Limb (tissue), 2 donors: ENCODE measurements at regions not wholly inside any gene's neighbourhood (a gene's known extent, or its start where the extent isn't known, plus 50 kb on each side); places are given as distances from the start of the nearest gene placed in this dataset.

Experiments used
- DNase-seq, 2 donors: peaks; one replicate each; pipeline ENCODE4 v3.0.0-alpha.2; 2016; ENCODE audit errors: extremely low spot score in 2 of 2

DNA sequence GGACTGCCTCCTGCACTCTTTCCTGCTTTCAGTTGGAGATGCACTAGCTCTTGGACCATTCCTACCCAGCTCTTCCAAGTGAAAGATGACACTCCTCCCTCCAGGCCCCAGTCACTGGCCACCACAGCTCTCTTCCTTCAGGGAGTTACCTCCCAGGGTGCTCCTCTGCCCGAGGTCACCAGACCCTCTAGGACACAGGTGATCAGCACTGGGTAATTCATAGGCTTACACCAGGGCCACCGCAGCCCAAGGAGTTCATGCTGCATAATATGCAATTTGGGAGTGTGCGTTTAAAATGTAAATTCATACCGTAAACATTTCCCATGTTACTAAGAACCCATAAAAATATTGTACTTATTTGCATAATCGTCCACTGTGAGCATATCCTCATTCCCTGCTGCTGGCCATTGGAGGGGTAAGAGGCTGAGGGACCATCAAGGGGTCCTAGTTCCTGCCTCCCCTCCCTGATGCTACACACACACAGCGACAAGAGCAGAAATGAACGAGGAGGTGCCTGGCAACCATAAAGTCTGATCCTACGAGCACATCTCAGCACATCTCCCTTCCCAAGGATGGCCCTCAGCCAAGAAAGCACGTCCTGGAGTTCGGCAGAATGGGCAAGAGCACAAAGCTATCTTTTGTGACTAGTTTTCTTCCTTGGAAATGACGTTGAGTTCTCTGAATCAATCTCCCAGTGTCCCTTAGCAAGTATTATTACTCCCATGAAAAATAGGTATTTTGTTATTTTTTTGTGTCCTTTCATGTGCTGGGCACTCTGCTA is 222.9 kb upstream of the RAB4A start:
- DNase-seq, result no peak

DNA sequence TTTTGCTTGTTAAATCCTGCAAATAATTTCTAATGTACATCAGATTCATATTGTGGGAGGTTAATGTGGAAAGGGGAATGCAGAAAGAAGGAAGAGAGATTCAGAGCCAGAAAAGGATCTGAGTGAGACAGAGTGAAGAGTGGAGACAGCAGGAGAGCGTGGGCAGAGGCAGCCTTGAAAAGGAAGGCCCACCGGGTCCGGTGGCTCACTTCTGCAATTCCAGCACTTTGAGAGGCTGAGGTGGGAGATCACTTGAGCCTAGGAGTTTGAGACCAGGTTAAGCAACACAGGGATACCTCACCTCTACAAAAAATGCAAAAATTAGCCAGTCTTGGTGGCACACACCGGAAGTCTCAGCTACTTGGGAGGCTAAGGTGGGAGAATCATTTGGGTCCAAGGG is 222.0 kb upstream of the RAB4A start:
- no peak for DNase-seq

DNA sequence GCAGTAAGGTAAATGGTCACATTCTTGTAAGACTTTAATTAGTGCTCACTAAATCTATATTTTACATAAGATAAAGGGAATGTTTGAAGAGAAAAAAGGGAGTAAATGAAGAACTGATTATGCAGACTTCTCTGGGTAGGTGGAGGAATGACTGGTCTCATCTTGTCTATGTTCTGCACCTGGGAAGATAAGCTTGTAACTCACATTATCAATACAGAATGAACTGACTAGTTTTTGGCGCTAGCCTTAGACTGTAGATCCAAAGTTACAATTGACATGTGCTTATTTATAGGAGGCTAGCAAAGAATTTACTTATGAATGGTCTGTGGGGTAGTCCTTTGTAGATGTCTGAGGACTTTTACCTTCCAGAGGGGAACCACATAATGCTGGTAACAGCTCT is 214.9 kb upstream of the RAB4A start:
- DNase-seq, result no peak

DNA sequence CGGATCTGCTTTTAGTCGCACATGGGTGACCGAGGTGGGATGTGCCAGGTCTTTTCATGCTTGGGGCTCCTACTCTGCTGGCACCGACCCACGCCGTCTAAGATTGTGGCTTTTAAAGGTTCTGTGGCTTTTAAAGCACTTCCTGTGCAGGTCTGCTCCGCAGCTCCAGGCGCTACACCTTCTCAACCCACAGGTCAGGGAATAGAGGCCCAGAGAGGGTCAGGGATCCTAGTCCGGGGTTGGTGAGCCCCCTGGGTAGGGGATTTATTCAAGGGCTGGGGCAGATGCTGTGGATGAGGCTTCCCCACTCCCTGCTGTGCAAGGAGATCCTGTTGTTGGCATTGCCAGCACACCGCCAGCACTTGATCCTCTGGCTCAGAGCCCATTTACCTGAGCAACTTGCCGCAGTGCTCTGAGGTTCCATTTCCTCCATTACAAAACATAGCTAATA is 212.8 kb upstream of the RAB4A start:
- no peak for DNase-seq

DNA sequence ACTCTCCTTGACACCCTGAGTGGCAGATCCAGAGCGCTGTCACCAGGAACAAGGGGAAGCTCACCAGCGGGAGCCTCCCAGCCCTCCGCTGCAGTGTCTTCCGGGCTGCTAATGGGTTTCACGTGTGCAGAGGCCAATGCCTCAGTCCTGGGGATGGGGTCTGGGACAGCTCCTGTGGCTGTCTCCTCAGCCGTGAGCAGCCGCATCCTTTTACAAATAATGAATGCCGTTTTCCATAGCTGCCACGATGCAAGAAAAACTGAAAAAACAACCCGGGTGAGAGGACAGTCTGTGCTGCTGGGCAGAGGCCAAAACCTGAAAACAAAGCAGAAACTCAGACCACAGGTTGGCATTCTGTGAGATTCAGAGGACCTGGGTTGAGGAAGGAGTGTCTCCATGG is 212.2 kb upstream of the RAB4A start:
- DNase-seq, result peak in 1 of 2 donors; percentile 47

DNA sequence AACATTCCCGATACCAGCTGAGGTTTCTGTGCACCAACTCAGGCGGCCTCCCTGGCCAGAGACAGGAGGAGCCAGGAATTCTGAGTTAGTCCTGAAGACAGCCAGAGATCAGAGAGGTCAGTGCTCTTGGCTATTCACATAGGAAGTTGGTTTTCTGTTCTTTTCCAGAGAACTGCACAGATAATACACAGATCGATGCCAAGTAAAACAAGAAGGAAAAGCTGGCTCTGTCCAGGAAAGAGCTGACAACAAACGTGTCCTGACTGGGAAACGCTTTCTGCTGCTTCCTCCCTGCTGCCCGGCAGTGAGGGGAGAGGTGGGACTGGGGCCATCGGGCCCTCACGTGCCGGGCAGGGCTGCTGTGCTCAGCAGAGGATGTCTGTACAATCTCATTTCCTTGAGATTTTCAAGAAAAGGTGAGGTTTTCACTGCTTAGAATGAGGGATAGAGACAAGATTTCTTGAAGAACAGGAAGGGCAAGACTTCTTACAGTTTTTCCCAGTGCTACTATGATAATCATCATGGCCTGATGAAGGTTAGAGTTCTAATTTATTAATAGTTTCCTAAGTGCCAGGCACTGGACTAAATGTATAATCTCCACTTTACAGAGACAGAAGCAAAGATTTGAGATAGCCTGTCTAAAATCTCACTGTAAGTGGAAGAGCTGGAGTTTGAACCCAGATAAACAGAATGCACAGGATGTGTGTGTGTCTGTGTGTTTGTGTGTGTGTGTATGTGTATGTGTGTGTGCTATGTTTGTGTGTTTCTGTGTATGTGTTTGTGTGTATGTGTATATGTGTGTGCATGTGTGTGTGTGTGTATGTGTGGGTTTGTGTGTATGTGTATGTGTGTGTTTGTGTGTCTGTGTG is 211.0 kb upstream of the RAB4A start:
- peak; percentile 39 to 46 for DNase-seq

DNA sequence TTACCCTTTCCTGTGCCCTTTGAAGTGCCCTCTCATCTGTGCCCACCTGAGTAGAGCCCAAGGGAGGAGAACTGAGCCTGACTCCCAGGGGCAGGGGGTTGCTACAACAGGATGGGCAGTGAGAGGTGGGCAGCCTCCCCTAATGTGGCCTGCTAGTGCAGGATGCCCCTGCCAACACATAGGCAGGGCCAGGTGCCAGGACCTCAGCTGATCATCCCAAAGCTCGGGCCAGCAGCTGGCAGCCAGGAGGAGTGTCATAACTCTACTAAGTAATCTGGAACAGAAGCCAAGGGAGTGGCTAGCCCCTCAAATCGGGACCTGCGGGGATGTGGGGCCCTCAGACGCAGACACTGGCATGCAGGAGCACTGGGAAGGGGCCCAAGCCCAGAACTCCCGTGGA is 208.8 kb upstream of the RAB4A start:
- no peak for DNase-seq

DNA sequence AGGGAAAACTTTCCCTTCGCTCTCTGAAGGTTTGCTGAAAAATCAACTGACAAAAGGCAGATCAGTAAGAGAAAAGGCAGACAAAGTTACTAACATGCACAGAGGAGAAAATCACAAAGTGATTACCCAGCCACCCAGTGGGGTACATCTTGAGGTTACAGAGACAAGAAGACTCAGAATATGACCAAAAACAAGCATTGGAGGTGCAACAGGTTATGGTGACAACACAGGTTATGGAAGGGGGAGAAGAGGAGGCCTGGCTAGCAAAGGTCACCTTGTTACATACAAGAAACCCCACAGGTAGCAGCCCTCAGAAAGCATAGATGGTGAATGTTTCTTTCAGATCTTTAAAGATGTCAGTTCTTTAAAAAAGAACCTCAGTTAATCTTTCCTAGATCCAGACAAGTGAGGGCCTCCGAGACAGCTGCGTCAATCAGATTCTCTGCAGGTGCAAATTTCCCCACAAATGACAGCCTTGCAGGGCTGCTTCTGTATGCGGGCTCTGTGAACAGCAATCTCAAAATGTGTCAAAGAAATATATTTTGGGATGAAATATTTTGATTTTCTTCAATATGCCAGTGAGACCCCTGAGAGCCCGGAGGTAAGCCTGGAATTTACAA is 207.6 kb upstream of the RAB4A start:
- DNase-seq, result no peak

DNA sequence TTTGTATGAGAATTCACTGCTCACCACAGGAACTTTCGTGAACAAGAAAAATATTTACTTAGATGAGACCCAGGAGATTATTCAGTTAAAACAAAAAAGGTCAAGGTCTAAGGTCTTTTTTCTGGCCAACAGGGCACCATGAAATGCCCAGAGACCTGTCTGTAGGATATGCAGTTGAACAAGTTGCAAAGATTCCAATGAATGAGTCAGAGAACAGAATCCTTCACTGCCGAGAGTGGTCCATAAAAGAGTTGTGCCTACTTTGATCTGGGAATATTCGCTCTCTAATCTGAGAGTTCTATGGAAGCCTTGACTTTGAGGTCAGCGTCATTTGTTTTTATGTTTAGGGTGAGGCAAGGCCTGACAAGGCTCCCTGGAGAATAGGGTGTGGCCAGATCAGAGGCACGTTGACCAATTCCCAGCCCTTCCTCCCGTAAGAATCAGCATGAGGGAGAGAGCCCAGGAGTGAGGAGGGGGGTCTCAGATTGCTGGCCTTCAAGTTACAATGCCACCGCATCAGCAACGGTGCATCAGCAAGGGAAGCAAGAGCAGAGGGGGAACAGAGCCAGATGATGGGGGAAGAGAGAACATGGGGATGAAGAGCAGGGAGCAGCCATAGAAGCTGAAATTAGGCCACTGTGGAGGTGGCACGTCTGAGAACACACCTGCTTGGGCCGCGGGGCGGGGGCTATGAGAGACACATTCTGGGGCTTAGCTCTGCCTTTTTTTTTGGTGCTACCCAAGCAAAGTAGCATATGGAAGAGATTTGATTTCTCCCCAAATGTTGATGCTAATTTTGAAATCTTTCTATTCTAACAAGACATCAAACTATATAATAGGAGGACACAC is 206.4 kb upstream of the RAB4A start:
- no peak for DNase-seq

DNA sequence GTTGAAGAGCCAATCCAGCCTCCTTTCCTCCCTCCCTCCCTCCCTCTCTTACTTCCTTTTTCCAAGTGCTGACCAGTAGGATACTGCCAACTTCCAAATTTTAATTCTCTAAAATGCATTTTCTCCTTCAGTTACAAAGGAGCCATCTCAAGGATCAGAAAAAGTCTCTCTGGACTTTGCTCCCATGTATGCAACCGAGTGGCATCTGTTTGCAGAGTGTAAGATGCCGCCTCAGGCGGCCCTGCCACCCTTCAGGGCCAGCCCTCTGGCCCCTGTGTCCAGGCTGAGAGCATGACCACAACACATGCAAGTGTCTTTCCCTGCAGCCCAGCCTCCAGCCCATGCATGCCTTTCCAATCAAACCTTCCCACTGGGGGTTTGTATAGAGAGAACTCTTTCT is 205.3 kb upstream of the RAB4A start:
- DNase-seq, result no peak

DNA sequence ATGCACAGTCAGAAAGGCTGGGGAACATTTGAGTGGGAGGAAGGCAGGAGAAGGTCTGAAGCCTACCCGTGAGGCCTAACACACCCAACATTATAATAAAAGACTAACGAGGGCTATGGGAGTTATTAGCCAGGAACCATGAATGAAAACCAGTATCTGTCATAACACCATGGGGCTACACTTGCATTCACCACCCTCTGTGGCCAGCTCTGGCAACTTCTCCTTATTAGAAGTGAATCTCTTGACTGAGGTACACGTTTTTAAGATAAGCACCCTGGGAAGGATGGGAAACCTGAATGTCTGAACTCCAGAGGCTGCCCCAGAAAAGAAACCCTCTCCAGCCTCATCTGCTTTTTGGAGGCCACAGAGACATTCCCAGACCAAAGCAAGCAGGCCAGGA is 204.3 kb upstream of the RAB4A start:
- DNase-seq, result no peak

DNA sequence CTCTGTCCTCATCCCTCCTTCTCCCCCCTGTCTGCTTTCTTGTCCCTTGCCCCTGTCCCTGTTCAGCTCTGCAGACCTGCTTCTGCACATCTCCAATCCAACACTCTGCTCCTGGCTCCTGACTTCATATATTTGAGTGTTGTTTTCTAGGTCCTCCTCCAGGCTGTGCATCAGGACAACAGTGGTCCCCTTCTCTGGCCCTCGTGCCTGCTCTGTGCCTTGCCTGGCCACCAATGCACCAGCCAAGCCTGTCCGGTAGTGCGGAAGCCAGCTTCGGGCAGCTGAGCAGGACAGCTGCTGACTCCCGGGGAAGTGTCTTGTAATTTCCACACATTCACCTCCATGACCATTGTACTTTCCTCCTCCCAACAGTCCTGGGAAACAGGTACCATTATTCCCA is 203.4 kb upstream of the RAB4A start:
- no peak for DNase-seq

DNA sequence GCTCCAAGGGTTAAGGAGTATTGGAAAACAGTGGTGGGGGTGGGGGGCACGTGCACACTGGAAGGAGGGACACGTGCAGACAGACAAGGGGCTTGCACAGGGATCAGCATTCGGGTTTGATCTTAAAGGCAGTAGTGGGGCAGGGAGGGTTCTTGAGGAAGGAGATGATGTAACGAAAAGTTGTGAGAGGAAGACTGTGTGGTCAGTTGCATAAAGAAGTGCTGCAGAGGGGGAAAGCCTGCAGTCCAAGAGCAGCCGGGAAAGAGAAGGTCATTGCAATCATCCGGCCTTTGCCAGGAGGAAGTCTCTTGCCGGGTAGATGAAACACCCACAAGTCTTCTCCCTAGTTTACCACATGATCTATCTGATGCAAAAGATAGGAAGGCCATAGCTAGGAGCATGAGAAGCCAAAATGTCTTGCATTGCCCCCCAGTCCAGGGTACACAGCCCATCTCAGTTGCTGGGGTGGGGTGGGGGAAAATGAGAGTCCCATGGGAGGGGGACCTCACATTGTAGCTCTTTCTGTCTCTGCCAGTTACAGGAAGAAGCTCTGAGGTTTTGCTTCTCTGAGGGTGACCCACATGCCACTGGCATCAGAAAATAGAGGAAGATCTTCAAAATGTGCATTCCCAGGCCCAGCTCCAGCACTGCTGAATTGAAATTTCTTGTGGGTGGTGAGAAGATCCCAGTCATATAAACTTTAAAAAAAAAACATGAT is 202.5 kb upstream of the RAB4A start:
- no peak for DNase-seq

DNA sequence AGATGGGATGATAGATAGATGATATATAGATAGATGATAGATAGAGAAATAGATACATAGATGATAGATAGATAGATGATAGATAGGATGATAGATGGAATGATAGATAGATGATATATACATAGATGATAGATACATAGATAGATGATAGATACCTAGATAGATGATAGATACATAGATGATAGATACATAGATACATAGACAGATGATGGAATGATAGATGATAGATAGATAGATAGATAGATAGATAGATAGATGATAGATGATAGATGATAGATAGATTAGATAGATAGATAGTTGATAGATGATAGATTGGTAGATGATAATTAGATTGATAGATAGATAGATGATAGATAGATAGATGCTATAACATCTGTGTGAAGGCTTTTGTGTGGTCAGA is 201.7 kb upstream of the RAB4A start:
- no peak for DNase-seq

DNA sequence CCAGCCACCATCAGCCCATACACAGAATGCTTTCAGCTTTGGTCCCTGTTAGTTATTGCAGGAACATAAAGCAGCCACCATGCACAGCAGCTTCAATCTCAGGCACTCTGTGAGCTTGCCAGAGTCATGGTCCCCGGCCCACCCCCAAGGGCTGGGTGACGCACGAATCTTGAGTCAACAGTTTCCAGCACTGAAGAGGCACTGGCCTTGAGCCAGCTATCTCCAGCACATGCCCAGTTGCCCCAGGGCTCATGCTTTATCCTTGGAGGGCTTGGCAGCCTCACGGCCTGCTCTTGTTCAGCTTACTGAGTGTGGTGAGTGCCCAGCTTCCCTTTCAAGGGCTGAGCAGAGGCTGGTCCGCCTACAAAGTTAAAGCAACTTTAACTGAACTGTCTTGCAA is 200.7 kb upstream of the RAB4A start:
- DNase-seq, result no peak

DNA sequence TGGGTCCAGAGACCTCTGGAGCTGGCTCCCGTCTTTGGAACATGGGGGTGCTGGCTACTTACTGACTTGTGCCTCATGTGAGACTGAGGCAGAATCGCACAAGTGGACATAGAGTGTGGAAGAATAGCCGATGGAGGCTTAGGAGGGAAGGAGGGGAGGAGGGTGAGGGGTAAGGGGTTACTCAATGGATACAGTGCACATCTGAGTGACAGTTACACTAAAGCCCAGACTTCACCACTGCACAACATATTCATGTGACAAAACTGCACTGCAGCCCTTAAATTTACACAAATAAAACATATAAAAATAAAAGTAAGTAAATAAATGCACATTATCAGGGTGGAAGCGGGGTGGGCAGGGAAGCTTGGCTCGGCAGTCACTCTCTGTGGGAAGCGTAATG is 197.7 kb upstream of the RAB4A start:
- DNase-seq, result no peak

DNA sequence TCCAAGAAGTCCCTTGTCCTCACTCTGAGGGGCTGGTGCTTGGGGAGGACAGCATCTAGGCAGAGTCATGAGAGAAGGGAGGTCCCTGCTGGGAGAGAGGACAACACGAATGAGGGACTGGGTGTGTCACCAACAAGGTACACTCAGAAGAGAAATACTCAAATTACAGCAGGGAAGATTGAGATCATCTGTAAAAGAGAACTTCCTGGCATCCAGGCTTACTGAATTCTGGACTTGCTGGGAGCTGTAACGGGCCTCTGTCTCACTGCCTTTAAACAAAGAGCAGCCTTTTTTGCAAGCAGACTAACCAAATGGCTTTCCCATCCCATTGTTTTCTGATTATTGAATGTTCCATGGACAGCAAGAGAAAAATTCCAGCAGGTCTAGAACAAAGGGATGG is 195.7 kb upstream of the RAB4A start:
- no peak for DNase-seq

DNA sequence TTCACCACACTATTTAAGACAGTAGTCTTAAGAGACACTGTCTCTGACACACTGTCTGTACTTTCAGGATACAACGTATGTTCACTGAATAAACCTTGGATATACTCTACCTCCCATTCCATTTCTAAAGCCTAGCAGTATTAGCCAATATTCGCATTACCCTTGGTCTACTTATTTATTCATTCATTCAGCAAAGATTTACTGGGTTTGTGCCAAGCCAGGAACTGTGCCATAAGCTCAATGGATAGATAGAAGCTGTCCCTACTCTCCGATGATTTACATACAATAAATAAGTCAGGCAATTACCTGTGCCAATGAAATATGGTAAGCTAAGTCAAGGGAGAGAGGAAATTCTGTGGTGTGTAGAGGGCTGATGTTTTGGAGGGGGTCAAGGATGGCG is 195.2 kb upstream of the RAB4A start:
- DNase-seq, result no peak

DNA sequence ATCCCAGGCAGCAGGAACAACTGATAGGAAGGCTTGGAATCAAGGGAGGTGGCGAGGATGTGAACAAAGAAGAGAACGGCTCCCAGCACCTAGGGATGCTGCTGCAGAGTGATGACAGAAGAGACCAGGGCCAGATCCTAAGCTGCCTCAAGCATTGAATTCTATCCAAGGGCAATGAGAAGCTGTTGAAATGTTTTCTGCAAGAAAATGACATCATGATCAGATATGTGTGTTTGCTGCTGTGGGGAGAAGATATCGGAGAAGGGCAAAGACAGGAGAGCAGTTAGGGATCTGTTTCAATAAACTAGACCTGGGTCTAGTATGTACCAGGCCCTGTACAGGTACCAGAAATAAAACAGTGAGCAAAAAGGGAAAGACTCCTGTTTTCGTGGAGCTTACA is 194.7 kb upstream of the RAB4A start:
- DNase-seq, result no peak

DNA sequence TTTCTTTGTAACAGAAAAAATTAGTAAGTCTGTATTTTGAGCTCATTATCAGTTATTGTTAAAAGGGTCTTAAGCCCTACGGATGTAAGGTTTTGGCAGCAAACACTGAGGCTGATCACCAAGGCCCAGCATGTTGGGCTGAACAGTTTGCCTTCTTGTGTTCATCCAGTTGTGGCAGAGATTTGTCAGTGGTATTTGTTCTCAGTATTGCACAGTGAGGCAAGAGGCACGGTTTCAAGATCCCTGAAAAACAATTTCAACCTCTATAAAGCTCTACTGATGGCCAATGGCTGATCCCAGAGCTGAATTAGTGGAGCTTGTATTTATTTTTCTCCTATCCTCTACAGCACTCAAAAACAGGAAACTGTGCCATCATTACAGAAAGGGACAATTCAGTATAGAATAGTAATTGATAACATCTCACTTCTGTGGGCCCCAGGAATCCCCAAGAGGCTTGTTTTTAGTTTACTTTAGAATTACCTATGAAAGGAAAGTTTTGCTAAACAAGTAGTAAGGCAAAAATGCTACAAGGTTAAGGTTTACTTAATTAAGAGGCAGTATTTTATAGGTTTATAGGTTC is 191.8 kb upstream of the RAB4A start:
- no peak for DNase-seq
